Right ventricle myocardium superior (tissue), 1 donor: ENCODE measurements at regions not wholly inside any gene's neighbourhood (a gene's known extent, or its start where the extent isn't known, plus 50 kb on each side); places are given as distances from the start of the nearest gene placed in this dataset.
A peak's percentile ranks its signal among the peaks of the same experiment; 100 is the strongest.

Experiments
- ATAC-seq: fragments of 200-7000 bp; cut with Tn5 transposase; one replicate; pipeline ENCODE4 v1.9.1; 2020; ENCODE audit warnings: mild to moderate bottlenecking; ENCODE audit not compliant: poor library complexity
- DNase-seq: peaks from one replicate; pipeline ENCODE4 v3.0.0-alpha.2; 2020
- intact Hi-C: fragments of 100-400 bp; cut with DNase I; formaldehyde crosslinking; loops from one replicate; pipeline ENCODE4 v1.11.2; 2022
- donor health status: DM: no; HTN: yes; CAD: no; lungs with severe emphysema.

DNA sequence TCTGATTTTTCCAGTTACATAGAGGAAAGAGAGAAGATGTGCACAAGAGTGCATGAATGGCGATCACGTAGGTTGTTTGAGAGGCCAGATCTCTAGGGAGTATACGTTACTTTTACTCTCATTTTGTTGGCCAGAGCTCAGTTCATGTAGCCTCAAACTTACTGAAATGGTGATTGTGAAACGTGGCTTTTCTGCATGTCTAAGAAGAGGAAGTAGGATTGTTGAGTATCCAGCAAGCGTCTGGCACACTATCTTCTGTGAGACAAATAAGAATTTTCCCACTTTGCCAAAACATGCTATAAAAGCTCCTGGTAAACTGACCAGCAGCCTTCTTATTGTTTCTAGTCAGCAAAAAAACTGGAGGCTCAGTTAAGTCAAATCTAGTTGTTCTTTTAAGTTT is 264.5 kb upstream of the EMCN start:
- DNase-seq = no peak
- intact Hi-C loops = no loop called here

DNA sequence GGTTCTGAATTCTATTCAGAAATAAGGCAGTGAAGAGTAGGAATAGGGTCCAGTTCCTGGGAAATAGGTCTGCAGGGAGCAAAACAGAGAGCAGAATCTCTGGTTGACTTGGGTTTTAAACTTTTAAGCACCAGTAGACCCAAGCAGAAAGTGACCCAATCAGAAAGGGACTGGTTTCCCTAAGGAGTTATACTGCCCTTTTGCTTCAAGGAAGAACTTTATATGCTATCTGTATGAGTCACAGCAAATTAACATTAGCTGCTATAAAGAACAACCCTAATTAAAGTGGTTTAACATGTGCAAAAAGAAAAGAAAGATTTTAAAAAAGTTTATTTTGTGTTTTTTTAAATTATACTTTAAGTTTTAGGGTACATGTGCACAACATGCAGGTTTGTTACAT is 263.6 kb upstream of the EMCN start:
- intact Hi-C loops = no loop called here
- DNase-seq = no peak
- ATAC-seq = no peak

More for the DNA sequence above, 264.5 kb upstream of the EMCN start:
- no peak for ATAC-seq

DNA sequence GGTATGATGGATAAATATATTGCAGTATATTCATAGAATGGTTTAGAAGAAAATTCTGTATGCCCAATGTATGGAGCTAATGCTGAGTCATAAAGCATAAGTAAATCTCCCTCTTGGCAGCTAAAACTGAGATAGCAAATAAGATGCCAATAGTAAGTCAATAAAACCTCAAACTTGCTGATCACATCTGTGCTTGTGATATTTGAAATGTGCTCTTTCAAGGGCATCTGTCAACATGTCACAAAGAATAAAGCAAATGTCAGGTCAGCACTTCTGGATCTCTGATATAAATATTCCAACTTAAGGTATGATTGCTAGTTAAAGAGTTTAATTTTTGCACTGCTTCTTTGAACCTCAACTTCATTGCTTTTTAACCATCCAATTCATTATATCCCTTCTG is 262.3 kb upstream of the EMCN start:
- ATAC-seq = no peak
- DNase-seq = no peak
- intact Hi-C loops = no loop called here

DNA sequence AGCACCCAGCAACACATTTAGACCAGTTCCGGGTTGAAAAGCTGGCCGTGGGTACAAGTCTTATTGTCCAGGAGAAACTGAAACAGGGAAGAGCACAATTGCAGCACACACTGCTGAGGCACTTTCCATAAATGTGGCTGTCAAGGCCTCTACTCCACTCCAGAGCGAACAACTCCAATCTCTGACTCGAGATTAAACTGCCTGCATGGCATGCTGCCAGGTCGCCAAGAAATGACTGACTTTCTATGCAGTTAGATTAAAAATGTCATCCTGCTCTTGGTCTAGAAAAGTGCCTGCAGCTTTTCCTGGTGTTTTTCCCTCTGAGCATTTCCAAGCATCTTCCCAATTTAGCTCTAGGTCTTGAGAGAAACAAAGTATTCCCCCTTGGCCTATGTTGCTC is 260.6 kb upstream of the EMCN start:
- intact Hi-C loops = no loop called here
- ATAC-seq = no peak
- no peak for DNase-seq

DNA sequence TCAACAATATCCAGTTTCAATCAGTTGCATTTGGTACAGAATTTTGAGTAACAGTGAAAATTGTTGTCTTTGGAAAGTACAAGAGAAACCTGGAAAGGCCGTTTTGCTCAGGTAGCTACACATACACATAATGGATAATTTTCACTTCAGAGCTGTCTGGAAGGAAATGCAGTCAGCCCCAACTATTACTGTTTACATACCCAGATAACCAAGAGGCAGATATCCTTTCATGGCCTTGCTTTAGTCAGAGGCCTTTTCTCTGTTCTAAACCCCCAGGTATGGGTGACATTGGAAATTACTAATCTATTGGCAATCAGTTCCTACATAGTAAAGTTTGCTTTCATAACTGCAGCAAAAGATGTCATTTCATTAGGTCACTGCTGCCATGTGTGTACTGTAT is 244.9 kb upstream of the EMCN start:
- DNase-seq (no peak), ATAC-seq (no peak)
- intact Hi-C loops = no loop called here

DNA sequence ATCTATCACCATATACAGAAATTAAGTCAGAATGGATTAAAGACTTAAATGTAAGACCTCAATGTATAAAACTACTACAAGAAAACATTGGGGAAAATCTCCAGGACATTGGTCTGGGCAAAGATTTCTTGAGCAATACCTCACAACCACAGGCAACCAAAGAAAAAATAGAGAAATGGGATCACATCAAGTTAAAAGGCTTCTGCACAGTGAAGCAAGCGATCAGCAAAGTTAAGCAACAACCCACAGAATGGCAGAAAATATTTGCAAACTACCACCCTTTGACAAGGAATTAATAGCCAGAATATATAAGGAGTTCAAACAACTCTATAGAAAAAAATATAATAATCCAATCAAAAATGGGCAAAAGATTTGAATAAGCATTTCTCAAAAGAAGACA is 236.9 kb upstream of the EMCN start:
- ATAC-seq (no peak), DNase-seq (no peak)
- intact Hi-C loops = no loop called here

DNA sequence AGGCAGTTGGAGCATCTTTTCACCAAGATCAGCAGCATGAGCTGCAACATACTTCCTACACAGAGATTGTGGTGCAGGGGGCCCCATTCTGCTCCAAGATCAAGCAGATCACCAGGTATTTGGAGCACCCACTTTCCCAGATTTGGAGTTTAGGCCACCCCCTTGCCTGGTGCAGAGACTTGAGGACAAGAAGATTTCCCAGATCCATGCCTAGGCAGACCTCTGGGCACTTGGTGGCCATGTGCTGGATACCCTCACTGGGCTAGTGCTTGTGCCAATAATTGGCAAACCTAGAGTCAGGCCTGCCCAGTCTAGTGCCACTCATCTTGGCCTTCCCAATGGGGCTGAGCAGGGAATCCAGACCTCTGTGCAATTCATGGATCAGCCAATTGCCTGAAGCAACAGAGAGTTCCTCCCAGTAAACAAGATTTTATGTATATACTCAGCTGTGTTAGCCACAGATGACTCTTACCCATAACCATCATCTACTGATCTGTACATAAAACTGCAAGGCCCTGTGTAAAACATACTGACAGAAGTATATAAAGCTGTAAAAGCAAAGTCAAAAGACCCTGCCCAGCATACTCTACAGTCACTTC is 228.4 kb upstream of the EMCN start:
- DNase-seq (no peak), ATAC-seq (no peak)
- intact Hi-C loops = no loop called here

DNA sequence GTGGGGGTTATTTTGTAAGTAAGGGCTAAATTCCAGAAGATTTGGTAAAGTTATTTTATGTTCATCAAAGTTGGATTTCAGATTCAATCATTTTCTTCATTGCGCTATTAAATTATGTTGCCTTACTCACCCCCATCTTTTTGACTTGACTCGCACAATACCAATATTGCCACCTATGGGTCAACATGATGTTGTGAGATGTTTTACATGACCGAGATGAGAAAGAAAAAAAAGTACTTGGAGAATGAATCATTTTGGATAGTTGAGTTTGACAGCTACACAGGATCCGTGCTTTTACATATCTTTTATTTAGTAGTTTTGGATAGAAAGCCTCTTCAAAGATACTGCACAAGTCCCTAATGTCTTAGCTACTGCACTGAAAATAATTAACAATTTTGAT is 224.2 kb upstream of the EMCN start:
- no peak for ATAC-seq
- DNase-seq = no peak

DNA sequence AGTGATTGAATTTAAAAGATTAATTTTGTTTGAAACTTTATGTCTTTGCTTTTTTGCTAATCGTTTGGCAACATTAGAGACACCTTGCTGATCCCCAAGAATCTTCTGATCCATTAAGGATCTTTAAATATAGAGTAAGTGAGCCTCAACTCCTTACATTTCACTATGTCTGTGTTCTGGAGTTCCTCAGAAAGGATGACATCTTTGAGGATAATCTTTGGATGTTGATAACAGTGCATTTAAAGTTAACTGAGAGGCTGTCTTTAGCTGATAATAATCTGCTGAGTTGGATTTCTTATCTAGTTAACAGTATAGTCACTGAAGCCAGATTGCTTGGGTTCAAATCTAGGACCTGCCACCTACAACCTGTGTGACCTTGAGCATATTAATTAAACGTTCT is 221.6 kb upstream of the EMCN start:
- DNase-seq = no peak
- intact Hi-C loops = loop anchor here (10.0 kb wide), 1 partner anchor 315 kb away; no protein-coding TSS in a partner anchor
- ATAC-seq = no peak

More for the DNA sequence above, 224.2 kb upstream of the EMCN start:
- intact Hi-C loops = no loop called here

DNA sequence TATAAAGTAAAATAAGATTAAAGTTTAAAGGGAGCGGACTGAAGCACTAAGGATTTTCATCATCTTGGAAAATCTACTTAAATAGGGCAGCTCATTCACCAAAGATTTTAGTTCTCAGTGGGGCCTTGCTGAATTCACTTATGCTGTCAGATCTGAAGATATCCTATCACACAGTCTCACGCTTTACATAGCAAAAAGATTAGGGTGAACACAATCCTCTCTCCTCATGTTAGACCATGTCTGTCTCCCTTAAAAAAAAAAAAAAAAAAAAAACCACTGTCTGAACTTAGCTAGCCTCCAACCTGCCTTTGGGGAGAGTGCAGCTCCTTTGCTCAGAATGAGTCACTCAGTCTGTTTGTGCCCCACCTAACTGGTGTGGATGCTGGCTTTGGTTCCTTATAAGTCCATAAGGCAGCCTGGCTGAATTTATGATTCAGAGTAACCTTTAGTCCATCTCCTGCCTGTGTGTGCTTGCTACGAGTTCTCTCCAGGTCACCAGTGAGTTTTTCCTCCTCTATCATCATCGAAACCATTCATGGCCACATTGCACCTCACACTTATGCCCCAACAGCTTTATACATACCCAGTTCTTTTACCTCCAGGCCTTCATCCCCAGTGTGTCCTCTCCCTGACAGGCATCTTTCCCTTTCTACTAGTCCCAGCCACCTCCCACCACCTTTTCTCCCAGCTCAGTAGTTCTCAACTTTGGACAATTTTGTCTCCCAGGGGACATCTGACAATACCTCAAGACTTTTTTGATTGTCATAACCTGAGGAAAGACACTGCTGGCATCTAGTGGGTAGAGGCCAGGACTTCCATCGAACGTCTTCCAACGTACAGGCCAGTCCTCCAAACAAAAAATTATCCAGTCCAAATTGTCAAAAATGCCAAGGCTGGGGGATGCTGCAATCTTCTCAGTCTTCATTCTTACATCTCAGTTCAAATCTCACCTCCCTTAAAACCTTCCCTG is 220.7 kb upstream of the EMCN start:
- intact Hi-C loops = loop anchor here (10.0 kb wide), 1 partner anchor 314 kb away; no protein-coding TSS in a partner anchor

DNA sequence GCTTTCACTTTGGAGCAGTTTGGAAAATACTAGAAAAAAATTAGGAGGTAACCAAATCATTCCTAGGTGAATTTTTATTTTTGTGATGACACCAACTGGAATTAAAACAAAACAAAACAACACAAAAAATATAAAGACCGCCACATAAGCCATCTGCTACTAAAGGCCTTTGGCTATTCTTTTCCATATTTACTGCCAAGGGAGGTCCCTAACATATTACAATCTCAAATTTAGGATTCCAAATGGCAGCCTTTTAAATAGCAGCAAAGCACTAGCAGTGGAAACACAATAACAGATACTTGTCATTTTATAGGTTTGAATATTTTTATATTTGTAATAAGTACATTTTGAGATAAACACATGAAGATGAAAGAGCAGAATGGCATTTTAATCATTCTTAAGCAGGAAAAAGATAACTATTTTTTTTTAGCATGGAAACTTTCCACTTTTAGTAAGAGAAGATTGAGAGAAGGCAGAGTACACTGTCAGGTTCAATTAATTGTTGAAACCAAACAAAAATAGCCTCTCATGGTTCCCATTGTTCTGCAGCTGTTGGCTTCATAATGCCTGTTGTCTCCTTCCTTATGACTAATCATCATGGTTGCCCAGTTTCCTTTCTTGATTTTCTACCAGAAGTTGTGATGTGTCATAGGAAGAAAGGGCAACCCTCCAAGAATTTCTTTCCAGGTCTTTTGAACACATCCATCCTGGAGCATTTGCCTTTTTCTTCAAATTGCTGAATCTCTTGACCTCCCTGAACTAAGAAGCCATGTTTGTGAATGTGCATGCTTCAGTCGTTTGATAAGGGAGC is 219.0 kb upstream of the EMCN start:
- intact Hi-C loops = loop anchor here (10.0 kb wide), 1 partner anchor 312 kb away; no protein-coding TSS in a partner anchor
- no peak for DNase-seq

More for the DNA sequence above, 220.7 kb upstream of the EMCN start:
- no peak for DNase-seq
- peak; percentile 53 for ATAC-seq

DNA sequence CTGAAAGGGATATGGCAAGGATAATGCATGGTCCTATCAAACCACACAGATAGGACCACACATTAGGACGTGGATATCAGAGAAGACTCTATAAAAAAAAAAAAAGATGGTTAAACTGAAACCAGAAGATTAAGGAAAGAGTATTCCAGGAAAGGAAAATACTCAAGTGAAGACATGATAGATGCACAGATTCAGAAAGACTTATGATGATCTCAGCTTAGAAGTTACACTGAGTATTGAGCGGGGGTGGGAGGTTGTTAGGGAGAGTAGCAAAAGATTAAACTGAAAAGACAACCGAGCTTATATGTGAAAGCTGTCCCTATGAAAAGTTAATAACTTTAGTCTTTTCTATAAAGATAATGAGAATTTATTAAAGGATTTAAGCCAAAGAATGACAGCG is 211.0 kb upstream of the EMCN start:
- DNase-seq = no peak

More for the DNA sequence above, 219.0 kb upstream of the EMCN start:
- ATAC-seq = peak; percentile 29

DNA sequence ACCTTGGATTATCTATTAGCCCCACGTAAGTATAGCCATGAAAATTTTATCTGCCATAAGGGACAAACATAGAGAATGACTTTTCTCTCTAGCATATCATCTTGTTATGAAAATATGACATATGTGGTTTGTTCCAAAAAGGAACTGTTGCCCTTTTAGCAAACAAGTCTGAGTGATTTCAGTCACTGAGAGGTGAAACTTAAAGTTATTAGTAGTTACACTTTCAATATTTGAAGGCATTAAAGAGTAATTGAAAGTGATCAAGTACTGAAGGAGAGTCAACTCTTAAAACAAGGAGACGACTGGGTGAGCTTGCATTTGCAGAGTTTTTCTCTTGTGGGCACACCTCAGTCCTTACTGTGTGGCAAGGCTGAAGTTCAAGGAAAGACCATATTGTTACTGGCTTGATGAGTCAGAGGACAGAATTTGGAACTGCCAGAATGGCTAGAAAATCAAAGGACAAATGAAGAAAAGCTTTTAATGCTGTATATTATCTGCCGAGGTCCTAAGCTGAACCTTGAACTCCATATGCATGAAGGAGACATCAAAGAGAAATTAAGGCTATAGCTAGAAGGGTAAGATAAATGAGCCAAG is 205.1 kb upstream of the EMCN start:
- DNase-seq (no peak), ATAC-seq (no peak)
- intact Hi-C loops = no loop called here

More for the DNA sequence above, 211.0 kb upstream of the EMCN start:
- no peak for ATAC-seq
- intact Hi-C loops = no loop called here

DNA sequence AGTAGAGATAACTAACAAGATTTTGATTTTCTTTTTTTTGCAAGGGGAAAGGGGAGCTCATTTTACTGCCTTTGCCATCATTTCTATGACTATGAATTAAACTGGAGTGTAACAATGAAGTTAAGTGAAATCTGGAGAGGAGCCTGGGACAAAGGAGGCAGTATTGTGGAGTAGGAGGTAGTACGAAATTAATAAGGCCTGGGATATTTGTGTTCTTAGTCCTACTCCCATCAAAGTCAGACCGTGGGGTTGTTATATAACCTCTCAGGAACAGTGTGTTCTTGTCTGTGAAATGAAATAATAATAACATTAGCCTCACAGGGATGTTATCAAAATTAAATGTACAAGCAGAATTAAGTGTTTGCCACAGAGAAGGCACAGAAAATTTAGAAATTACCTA is 204.3 kb upstream of the EMCN start:
- DNase-seq = no peak
- intact Hi-C loops = no loop called here
- ATAC-seq = no peak

DNA sequence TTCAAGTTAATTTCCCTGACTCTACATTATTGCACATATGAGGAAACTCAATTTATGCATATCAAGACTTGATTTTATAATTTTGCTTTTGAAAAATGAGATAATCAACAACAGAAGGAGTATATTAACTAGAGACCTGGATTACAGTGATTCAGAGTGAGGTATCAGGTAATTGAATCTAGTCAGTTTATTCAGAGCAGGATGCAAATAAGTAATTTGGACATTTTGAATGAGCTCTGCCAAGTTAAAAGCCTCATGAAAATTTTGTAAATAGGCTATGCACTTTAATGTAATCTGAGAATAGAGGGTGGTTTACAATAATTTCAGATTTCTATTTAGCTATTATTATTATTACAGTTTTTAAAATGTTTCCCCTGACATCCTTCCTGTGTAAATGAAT is 203.7 kb upstream of the EMCN start:
- DNase-seq = no peak
- intact Hi-C loops = no loop called here
- no peak for ATAC-seq

DNA sequence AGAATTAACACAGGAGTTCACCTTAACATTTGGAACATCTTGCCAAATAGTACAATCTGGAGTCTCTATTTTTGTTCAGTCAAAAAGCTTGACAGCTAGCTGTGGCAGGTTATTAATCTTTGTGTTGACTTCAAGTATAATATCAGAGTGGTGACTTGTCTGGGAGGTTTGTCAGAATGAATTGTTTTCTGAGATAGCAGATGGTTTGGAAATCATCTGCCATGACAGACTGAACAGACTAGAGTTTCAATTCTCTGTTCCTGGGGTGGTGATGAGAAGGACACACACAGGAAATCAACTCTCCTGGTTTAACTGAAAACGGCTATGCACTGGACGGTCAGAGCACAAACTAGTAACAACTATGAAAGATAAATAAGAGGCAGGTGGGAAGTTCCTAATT is 203.3 kb upstream of the EMCN start:
- intact Hi-C loops = no loop called here
- DNase-seq (no peak), ATAC-seq (no peak)

DNA sequence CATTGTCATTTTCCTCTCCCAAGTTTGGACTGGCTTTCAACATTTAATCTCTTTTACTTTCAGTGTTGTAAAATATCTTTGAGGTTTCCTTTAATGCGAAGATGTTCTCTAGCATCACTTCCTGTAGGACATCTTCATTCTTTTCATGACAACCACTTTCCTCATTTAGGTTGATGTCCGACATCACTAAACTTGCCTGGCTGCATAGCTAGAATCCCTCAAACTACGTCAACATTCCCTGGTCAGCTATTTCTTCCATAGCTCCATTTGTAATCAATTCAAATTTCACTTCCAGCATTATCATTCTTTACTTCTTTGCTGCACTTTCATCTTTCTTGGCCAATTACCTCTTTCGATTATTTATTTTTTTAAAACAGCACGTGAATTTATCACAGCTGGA is 198.6 kb upstream of the EMCN start:
- no peak for DNase-seq
- intact Hi-C loops = no loop called here
- no peak for ATAC-seq

DNA sequence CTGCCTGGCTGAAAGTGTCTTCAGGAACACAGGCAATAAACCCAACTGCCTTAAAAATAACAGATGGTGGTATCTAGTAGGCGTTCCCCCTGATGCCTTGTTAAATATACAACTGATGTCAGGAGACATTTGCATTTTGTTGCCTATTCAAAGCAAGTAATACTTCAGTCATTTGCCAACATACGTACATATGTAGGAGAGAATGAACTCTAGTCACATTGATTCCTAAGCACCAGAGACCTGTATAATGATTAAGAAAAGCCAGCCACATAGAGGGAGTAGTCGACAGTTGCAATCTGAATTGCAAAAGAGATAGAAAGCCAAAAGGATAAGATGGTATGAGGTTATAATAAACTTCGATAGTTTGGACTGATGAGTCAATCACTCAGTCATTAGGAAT is 191.0 kb upstream of the EMCN start:
- DNase-seq = no peak
- intact Hi-C loops = no loop called here
- no peak for ATAC-seq

DNA sequence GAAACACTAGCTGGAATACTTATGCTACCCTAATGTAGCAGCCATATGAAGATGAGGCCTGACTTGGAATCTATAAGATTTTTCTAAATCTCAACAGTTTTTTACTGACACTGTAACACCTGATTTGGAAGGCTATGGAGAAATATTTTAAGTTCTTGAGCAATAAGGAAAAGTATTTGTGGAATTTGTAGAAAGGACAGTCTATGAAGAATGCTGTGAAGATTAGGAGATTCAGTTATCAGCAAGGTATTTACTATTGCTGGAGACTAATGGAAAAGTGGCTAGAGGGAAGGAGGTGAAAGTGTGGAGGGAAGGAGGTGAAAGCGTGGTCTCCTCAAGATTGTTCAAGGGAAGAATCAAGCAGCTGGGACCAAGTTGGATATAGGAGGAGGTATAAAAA is 190.0 kb upstream of the EMCN start:
- no peak for DNase-seq
- intact Hi-C loops = no loop called here
- ATAC-seq = no peak
